Stimulated activated CD8-positive, alpha-beta memory T cell treated with anti-CD3 and anti-CD28 coated beads, Interleukin-4, amount 100 ng/mL, for 48 hours (primary cell): ENCODE measurements at regions not wholly inside any gene's neighbourhood (a gene's known extent, or its start where the extent isn't known, plus 50 kb on each side); places are given as distances from the start of the nearest gene placed in this dataset.
"Not testable (repeated sequence)": the region's sequence is repeated elsewhere in the genome, so short reads cannot be mapped to it uniquely, and the experiment has no call there.

Experiments
- DNase-seq: peaks from one replicate; pipeline ENCODE4 v3.0.0-alpha.2; 2020

DNA sequence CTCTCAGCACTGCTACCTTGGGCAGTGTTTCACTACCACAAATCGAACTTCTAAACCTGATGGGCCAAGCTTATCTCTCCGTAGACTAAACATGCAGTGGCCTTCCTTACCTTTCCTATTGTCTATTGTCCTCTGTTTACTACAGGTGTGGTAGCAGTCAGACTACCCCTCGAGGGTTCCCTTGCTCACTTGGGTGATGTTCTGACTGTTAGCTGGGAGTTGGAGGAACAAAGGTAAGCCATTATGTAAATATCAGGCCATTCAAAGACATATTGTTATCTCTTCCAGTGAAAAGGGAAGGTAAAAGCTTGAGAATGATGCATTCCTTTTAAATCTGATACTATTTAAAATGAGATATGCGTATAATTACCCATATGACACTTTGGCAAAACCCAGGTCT lies 828.3 kb upstream of the EEF2KMT start:
- DNase-seq, result no peak

DNA sequence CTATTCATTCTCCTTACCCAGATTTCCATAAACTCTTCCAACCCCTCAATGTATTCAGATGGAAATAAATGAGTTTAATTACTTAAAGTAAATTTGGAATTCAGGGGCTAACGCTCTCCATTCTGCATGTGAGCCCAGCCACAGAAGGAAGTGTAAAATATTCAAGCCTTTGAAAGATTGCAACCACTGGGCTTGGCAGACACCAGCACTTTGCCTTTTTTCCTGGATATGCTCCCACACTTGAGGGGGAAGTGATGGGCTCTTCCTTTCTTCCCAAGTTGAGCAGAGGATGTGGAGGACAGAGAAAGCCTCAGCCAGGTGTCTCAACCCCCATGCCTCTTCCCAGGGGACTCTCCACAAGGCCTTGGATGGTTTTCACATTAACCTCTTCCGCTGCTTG lies 825.1 kb upstream of the EEF2KMT start:
- no peak for DNase-seq

DNA sequence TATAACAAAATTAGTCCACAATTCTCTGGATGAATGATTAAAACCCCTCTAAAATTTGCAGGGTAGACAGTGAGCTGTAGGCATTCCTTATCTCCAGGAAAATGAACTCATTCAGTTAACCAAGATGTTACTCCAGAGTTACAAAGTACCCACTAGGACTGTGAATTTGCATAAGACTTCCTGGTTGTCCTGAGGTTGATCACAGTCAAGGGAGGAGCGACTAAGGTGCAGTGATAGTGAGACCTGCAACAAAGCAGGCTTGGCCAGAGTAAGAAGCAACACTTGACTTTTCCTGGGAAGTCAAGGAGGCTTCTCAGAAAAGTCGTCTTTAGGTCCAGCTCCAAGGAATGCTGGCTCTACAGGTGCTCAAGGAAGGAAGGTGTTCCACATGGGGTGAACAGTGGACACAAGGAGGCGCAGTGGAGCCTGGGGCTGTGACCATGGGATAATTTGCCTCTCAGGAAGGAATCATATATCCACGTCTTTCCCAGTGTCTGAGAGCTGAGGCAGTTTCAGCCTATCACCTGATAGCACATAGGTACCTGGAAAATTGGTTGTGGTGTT lies 821.1 kb upstream of the EEF2KMT start:
- DNase-seq, result no peak

DNA sequence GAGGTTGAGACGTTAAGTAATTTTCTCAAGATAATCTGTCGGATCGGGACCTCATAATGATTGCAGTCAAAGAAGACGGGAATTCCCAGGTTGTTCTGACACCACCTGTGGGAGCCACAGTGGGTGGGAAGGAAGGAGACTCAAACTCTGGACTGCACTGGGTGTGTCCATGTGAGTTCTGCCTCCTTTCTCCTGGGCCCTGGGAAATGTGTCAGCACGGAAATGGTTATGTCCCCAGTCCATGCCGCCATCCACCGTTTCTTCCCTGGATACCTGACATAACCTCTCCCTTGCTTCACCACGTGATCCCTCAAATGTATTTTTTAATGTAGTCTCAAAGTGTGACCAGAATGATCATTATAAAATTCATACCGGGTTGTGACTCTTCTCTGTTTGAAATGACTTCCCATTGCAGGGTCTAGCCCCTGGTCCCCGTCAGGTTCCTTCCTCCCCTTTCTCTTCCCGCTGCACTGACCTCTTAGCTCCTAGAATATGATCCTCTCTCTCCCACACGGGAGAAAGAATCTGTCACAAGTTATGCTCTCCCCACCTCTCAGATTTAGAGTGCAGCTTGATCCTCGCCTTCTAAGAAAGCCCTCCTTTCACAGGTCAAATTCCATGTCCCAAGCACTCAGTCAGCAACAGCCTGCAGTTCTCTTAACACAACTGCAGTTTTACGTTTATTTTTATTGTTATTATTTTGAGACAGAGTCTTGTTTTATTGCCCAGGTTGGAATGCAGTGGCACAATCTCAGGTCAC lies 820.0 kb upstream of the EEF2KMT start:
- no peak for DNase-seq

DNA sequence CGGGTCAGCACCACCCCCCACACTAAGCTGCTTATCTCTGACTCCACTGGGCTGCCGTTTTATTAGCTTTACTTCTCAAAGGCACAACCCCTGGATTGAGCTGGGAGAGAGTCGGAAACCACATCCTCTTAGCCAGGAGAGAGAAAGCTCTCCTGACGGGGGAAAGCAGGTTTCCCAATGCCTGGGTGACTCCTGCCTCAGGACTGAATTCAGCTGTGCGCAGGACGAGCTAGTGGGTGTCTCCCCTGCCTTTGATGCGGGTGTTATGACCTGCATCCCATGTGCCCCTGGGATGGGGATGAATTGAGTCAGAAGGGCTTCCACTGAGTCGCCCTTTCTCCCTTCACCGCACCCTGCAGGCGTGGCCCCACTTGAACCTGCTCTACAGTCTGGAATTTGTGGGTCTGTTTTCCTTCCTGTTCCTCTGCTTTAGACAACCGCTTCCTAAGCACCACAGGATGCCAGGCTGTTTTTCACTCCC lies 819.2 kb upstream of the EEF2KMT start:
- no peak for DNase-seq

DNA sequence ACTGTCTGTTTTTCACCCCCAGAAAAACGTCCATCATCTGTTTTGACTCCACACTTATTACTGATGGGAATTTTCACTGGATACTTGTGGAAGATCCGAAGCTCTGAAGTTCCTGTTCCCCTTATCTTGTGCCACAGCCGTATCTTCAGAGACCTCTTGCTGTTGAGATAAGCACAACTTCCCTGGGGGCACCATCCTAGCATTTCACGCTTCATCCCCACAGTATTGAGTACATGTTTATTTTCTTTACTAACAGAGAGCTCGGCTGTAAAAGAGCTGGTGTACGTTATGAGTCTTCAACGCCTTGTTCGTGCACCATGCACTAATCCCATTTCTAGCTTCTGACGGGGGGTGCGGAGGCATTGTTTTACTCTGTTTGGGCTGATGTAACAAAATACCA lies 813.6 kb upstream of the EEF2KMT start:
- DNase-seq, result no peak

DNA sequence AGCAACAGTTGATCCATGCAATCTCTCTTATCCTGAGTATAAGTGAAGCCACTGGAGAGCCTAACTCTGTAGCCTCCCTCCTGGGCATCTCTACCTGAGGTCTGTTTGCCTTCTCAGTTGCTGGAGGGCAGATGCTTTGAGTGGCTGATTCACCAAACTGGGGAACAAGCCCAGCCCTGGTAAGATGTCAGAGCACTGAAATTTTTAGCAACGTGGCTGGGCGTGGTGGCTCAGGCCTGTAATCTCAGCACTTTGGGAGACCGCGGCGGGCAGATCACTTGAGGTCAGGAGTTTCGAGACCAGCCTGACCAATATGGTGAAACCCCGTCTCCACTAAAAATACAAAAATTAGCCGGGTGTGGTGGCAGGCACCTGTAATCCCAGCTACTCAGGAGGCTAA lies 812.0 kb upstream of the EEF2KMT start:
- DNase-seq, result not testable (repeated sequence)

DNA sequence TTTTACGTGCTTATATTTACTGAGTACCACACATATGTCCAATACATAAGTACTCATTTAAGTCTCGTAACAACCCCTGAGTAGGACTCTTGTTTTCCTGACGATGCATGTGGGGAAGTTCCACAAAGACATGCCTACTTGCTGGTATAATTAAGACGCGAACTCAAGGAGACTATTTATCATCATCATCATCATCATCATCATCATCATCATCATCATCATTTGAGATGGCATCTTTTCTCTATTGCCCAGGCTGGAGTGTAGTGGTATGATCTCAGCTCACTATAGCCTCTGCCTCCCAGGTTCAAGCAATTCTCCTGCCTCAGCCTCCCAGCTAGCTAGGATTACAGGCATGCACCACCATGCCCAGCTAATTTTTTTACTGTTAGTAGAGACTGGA lies 809.9 kb upstream of the EEF2KMT start:
- DNase-seq, result no peak

DNA sequence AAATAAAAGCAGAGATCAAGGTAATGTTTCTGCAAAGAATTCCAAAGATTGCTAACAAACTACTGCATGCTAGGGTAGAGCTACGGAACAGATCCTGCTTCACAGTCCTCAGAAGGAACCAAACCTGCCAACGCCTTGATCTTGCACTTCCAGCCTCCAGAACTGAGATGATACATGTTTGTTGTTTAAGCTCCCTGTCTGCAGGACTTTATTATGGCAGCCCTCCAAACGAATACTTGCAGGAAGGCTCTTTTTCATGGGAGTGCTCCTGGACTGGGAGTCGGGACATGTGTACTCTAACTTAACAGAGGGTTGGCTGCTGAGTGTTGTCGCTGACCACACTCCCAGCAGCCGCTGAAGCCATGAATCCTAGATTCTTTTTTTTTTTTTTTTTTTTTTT lies 808.8 kb upstream of the EEF2KMT start:
- no peak for DNase-seq

DNA sequence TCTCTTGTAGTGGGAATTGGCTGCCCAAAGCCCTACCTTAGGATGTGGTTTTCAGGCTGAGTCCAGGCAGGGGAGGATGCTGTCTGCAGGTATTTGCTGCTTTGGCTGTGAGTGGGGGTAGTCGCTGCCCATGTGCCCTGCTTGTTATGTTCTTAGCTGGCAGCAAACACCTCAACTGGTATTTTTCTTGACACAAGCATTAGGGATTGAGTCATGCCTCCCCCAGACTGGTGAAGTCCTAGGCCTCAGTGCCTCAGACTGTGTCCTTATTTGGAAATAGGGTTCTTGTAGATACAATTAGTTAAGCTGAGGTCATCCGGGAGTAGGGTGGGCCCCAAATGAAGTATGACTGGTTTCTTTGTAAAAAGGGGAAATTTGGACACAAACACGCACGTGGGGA lies 808.3 kb upstream of the EEF2KMT start:
- no peak for DNase-seq

DNA sequence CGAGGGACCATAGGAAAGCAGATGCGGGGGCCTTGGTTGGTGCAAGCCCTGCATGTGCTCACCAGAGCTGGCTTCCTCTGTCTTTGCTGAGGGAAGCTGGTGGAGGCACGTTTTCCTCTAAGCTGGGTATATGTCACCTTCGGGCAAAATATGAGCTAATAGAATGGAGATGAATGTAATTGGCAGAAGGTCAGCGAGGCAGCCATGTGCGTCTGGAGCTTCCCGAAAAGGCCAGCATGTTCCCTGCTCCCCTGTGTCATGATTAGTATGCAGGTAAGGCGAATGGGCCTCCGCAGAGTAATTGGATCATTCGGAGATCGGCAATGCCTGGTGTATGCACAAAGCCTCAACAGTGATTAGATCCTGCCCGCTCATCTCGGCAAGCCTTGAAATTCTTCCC lies 806.2 kb upstream of the EEF2KMT start:
- no peak for DNase-seq

DNA sequence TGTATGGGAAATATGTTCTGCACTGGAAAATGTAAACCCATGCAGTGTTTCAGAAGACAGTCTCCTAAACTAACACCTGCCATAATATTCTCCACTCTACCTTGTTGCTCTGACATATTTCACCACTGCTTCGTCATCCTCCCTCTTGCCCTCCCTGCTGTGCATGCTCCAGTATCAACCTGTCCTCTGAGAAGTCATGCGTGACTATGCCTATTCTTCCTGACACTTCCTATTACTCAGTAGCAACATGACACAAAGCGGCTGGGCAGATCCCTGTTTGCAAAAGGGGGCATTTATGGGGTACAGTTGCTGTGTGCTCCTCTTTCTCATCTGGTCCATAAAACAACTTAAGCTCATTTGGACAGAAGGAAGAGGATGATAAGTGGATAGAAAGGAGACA lies 805.6 kb upstream of the EEF2KMT start:
- no peak for DNase-seq

DNA sequence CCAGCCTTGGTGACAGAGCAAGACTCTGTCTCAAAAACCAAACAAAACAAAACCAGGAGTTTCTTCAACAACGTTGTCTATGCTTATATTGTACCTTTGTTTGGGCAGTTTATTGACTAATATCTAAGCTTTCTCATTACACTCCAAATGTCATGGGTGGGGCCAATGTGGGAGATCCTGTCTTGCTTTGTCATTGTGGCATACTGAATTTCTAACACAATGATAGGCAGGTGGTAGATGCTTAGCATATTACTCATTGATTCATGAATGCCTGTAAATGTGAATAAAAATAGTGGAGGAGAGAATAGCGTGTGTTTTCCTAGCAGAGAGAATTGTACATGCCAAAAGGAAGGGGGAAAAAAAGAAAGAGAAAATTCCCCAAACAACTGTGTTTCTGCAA lies 802.5 kb upstream of the EEF2KMT start:
- no peak for DNase-seq

DNA sequence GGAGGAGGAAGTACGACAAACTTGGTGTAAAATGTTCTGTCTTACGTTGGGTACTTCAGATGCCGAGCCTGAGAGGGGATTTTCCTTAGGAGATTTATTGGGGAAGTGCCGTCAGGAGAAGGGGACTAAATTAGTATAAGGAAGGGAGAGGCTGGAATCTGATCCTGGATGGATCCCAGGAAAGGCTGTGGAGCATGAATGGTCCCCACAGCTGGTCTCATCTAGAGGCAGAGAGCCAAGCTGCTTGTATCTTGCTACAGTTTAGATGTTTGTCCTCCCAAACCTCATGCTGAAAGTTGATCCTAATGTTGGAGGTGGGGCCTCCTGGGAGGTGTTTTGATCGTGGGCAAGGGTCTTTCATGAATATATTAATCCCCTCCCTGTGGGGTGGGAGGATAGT lies 798.4 kb upstream of the EEF2KMT start:
- no peak for DNase-seq

DNA sequence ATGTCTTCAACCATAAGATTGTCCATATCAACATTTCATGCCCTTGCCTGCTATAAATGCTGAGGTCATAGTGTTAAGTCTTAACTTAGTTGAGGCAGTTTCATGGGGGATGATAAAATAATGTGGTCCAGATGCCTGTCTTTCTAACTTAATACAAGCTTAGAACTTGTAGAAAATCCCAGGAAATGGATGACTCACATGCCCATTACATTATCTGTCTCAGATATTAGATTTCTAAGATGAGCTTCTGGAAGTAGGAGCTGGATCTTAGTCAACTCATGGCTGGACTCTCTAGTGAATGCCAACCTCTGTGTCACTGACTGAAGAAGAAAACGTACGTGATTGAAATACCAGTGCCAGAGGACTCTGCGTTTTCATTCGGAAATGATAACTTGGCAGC lies 797.5 kb upstream of the EEF2KMT start:
- DNase-seq, result no peak

DNA sequence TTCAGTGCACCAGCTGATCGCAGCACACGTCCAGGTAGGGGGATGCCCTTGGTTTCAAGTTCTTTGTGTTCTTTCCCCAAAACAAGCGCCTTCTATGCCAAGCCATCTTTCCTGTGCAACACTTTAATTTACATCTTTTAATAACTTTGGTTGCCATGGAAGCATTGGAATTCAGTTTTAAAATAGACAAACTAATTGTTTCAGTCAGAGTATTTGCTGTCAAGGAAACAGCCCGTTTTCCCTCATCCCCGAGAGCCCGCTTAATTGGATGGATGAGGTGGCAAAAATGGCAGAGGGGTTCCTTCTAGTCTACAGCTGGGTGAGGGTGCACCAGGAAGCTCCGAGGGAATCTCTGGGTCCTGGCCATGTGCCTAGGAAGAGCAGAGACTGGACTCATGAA lies 793.7 kb upstream of the EEF2KMT start:
- DNase-seq, result no peak

DNA sequence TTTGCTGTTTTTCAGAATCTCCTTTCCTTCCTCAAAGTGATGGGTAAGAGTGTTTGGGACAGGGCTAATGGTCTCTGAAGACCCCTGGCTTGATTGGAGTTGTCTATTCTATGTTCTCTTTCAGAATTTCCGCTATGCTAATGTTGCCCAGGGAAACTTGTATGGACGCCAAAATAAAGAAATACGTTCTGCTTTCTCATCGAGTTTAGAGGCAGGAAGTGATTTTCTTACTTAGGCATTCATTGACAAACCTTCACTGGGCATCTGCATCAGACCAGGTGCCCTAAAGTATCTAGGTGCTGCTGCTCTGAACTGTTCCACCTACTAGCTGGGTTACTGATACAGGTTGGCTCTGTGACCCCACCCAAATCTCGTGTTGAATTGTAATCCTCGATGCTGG lies 787.9 kb upstream of the EEF2KMT start:
- DNase-seq, result no peak

DNA sequence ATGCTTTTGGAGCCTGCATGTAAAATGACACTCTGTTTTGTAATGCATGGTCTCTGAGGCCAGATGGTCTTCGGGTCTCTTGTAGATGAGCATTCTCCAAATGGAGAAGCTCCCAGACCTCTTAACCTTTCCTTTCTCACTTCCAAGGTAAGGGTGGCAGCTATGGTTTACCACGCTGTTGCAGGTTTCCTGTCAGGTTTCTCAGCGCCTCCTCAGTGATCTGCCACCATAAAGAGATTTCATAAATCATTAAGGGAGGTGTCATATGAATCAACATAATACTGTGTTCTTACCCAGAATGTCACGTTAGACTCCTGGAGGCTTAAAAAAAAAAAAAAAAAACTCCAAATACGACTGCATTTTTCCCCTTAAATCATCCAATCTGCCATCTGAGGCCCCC lies 787.4 kb upstream of the EEF2KMT start:
- DNase-seq, result no peak

DNA sequence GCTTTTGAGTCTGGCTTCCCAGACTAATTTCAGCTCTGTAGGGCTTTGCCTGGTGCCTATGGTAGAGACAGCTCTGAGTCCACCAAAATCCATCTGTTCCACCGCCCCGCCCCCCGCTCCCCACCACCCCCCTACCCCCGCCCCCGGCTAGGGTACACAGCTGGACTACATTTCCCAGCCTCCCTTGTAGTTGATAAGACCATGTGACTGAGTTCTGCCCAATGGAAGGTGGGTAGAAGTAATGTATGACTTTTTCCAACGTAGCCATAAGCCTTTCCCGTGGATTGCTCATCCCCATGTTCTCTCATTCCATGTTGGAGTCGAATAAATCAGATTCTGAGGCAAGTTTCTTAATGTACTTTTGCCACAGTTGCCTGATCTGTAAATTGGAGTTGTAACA lies 786.7 kb upstream of the EEF2KMT start:
- no peak for DNase-seq

DNA sequence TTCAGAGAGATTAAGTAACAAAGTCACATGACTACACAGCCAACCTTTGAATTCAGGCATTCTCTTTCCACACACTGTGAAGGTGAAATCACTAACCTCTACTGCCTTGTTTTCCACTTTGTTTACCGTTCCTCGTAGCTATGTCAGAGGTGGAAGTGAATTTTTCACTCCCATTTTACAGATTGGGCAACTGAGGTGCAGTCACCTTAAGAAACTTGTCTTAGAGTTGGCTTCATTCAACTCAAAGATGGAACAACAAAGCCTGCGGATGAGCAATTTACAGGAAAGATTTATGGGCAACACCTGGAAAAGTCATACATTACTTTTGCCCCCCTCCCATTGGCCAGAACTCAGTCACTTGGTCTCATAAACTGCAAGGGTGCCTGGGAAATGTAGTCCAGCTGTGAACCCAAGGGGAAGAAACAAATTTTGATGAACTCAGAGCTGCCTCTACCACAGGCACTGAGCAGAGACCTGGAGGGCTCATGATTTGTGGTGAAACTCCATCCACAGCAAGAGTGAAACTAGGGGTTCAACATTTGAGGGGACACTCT lies 784.6 kb upstream of the EEF2KMT start:
- DNase-seq, result no peak

DNA sequence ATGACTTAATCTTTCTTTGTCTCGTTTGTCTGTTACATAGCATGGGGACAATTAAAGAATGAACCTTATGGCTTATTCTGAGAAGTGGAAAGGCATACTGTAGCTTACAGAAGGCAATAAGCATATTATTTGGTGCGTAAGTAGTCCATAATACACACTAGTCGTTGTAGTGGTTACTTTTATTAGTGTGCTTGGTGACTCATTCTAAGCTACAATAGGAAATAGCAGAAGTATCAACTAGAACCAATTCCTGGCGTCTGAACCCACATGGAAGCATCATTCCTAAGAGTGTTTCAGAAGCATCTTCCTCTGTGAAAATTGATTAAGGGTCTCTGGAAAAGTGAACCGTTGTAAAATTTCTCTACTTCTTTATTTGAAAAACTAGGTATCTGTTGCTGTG lies 777.8 kb upstream of the EEF2KMT start:
- no peak for DNase-seq

DNA sequence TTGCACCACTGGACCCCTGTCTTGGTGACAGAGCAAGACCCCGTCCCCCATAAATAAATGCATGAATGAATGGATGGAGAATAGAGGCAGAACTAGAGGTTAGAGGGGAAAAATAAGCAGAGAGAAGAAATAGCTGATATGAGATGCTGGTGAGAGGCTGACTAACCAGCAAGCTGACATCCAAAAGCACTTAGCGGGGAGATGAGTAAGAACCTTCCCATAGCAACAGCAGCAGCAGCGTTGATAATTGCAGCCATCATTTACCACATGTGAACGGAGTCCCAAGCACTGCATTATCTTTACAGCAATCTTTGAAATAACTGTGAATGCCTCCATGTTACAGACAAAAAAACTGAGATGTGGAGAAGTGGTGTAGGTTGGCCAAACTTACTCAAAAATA lies 777.3 kb upstream of the EEF2KMT start:
- DNase-seq, result no peak

DNA sequence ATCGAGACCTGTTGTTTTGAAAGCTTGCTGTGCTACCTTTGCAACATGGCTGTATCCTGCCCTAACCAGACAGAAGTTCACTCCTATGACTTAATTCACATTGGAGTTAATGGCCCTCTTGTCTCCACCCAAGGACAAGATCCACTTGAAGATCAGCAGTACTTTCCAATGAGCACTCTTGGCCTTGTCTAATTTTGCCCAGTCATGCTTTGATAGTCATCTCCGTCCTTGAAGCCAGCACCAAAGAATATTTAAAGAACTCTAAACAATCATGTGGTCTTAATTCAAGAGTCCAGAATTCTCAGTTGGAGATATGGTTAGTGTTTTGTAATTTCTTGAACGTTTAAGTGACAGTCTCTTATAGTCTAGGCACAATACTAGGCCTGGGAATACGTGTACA lies 775.6 kb upstream of the EEF2KMT start:
- no peak for DNase-seq

DNA sequence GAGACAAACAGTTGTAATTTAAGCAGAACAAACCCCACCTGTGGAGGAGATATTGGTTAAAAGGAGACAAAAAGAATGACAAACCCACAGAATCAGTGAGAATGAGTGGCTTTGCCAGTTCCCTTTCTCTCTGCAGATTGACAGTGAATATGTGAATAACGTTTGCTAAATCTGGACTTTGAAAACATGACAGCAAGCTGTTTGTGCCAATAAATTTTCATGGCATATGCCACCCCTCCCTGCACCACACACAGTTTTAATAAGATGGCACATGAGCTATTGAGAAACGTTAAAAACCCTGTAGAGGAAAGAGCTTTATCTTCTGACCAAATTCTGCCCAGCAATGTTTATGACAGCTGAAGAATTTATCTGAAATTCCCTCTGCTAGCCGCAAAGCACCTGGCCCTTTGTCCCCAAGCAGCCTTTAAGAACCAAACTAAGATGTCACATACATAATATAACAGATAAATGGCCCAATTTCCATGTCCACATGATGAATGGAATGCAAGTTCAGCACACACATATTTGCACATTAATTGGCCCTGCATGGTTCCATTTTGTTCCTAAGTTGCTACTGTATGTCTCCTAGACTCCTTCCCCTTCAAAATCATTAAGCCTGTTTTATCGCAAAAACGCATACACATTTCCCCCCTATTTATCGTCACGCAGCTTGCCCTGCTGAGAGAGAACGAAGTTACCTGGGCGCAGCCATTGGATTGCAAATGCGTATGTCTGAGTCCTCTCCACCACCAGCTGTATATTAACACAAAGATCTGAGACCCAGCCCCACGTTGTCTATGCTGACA lies 773.5 kb upstream of the EEF2KMT start:
- no peak for DNase-seq
